Jurkat, Clone E6-1 (cell line): ENCODE measurements at regions not wholly inside any gene's neighbourhood (a gene's known extent, or its start where the extent isn't known, plus 50 kb on each side); places are given as distances from the start of the nearest gene placed in this dataset.

Experiments
- DNase-seq: peaks from one replicate; pipeline ENCODE4 v3.0.0-alpha.2; 2011; ENCODE audit warnings: low read depth, low spot score
- H3K4me3 ChIP-seq: 2 replicates; pipeline ENCODE4 v1.5.1; 2011; ENCODE audit warnings: mild to moderate bottlenecking, low read length, control low read depth, moderate library complexity

DNA sequence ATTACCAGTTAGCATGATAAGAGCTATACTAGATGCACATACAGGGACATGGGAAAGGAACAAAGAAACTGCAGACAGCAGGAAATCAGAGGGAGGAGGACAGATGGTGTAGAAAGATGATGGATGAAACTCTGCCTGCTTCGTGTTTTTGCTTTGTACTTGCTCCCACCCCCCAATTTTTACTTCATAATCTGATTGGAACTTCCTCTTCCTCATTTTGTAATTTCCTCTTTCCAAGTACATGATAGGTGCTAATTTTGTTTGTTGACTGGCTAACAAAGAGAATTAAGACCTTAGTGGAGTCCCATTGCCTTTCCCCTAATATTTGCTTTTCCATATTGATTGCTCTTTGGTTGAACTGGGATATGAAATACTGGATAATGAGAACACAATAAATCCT is 76.0 kb upstream of the PELI1 start:
- no peak for DNase-seq
- H3K4me3 ChIP-seq: no peak overlapping the region

DNA sequence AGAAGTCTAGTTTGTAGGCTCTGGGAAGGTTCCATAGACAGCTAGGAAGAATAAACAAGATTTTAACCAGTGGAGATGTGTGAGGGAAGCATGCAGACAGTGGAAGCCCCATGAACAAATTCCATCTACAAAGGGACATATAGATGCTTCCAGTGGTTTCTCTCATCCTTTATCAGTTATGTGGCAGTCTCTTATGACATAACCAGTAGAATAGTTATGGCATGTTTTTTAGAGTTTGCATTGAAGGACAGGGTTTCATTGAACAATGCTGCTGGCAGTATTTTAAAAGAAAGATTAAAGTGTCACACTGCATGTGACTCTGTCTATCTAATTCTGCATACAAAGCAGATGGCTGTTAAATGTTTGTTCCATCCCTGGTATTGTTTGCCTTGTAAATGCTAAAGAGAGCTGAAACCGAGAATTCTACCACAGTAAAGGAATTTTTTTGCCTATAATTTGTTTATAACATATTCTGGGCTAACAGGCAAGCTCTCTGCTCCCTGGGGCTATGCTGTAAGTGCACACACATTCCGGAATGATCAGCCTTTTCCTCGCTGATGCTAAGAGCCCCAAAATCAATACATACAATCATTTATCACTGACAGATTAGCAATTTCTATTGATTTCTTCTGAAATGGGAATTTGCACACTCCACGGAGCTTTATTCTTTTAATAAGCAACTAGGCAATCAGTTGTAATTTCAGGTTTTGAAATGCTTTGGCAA is 76.8 kb upstream of the PELI1 start:
- H3K4me3 ChIP-seq: no peak overlapping the region
- DNase-seq: no peak

DNA sequence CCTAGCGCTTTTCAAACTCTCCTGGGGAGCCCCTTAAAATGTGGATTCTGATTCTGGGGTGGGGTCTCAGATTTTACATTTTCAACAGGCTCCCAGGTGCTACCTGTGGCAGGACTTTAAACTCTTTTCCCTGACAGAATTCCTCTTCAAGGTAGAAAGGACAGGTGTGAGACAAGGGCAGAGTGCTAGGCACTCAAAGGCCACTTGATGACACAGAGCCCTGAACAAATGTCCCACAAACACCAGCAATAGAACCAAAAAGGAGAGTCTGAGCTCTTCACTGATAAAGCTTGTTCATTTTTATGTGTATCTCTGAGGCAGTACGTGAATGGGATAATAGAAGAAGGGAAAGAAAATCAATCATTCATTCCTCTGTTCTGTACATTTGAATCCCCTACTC is 77.7 kb upstream of the PELI1 start:
- no peak overlapping the region for H3K4me3 ChIP-seq
- no peak for DNase-seq

DNA sequence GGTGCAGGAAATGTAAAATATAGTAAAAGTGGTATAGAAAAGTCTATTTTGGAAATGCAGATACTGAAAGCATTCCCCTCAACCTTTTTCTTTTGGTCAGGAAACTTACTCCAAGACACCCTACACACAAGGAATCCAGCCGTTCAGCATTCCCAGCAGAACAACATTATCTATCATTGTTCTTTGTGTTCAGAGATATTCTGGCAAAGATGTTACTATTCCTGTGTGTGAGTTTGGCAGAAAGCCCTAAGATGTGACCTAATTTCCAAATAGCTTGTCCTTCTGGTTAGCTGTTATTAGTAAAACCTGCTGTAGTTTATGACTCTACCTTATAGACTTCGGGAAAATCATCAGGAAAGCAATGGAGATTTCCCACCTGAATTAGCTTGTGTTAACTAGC is 78.1 kb upstream of the PELI1 start:
- no peak for DNase-seq
- H3K4me3 ChIP-seq: no peak overlapping the region

DNA sequence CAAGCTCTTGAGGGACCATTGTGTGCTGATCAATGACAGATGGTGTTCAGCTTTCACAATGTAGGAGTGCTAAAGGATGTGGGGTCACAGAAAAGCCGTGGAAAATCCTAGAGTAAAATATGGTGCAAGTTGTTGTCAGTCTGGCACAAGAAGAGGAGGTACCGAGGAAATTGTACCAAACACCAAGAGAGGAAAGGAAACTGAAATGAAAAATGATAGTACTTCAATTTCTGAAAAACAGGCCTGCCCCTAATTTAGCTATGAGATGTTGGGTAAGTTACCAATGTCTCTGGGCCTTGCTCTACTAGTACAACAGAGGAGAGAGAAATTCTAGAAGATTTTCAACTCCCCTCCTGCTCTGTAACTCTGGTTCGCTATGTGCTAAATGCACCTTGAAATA is 78.8 kb upstream of the PELI1 start:
- H3K4me3 ChIP-seq: no peak overlapping the region
- DNase-seq: no peak

DNA sequence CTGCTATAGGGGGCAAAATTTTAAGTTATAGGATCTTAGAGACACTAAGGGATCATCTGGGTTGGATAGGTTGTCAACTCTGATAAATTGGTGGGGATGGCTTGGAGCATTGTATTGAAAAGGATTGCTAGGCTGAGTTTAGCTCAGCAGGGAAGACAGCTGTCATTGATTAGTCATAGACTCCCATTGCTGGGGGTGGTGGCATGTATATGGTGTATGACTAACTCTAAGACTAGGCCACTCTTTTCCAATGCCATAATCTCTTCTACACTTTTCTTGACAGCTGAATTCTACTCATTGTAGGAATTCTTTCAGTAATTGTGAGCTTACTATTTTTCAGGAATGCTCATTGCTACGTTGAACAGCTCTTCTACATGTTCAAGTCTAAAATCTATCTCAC is 81.3 kb upstream of the PELI1 start:
- H3K4me3 ChIP-seq: no peak overlapping the region
- no peak for DNase-seq

DNA sequence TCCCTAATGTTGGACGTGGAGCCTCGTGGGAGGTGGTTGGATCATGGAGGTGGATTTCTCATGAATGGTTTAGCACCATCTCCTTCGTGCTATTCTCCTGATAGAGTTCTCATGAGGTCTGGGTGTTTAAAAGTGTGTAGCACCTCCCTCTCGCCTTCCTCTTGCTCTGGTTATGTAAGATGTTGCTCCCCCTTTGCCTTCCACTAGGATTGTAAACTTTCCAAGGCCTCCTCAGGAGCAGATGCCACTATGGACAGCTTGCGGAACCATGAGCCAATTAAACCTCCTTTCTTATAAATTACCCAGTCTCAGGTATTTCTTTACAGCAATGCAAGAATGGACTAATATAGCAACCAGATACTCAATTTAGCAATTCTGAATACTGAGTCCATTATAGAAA is 82.4 kb upstream of the PELI1 start:
- no peak for DNase-seq
- no peak overlapping the region for H3K4me3 ChIP-seq

DNA sequence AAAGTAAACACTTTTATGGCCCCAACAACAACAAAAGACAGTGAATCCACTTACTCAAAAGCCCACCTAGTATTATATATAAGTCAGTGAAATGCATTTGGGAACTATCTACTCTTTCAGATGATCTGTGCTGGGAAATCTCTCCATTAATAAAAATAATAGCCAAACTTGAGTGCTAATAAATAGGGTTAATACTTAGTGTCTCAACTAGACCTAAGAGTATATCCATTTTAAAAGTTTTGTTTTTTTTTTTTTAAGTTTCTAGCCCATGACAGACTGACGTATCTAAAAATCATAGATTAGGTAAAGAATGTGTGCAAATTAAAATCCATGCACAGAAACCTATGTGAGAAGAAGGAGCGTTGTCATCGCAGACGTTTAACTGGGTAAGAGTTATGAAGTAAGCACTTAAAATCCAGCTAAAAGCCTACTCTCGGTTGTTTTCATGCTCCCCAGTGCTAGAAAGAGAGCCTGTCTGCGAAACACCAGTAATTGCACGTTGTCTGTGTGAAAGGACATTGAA is 83.4 kb upstream of the PELI1 start:
- H3K4me3 ChIP-seq: peak overlapping the region; percentile 52
- DNase-seq: no peak

DNA sequence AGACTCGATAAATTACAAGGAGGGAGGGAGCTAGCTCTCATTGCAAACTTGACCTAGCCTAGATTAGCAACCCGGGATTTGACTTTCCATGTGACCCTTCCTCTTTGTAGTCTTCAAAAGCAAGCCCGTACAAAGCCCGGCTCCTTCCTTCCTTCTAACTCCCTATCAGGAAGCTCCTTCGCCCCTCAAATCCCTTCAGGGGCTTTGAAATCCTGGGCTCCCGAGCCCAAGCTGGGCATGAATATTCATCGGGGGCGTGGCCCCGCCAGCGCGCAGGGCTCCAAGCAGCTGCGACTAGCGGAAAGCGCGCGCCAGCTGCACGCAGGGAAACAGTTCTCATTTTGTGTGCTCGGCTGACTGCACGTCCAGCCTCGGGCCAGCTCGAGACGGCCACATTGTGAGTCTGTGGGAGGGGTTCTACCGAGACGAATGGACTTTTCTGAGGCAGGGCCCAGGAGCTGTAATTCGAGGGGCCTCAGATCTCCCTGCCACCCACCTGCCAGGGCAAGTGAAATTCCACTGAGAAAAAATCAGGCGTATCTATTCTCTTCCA is 84.0 kb upstream of the PELI1 start:
- peak overlapping the region; percentile 52 for H3K4me3 ChIP-seq
- DNase-seq: peak; percentile 33

DNA sequence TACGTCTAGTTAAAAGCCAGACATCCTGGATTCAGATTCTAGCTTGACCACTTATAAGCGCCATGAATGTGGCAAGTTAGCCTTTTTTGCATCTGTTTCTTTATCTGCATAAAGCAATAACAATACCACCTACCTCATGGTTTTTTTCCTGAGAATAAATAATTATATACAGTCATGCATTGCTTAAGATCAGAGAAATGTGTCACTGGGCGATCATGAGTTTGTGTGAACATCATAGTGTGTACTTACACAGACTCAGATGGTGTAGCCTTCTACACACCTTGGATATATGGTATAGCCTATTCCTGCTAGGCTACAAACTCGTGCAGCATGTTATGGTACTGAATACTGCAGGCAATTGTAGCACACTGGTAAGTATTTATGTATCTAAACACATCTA is 84.7 kb upstream of the PELI1 start:
- no peak for DNase-seq
- H3K4me3 ChIP-seq: peak overlapping the region; percentile 52; the same call in 1 of the 2 replicates

DNA sequence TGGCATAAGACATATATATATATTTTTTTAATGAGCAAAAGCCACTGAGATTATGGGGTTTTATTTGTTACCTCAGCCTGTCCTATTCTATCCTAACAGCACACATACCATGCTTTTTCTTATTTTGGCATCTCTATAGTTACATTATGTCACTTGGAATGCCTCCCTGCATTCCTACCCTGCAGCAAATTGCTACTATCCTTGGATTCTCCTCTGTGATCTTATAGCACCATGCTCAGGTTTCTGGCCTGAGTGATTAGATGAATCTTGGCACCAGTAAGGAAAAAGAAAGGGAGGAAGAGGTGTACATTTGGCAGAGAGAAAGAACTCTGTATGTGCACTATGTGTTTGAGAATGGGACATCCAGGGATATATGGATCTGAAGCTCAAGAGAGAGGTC is 86.3 kb upstream of the PELI1 start:
- no peak overlapping the region for H3K4me3 ChIP-seq
- DNase-seq: no peak

DNA sequence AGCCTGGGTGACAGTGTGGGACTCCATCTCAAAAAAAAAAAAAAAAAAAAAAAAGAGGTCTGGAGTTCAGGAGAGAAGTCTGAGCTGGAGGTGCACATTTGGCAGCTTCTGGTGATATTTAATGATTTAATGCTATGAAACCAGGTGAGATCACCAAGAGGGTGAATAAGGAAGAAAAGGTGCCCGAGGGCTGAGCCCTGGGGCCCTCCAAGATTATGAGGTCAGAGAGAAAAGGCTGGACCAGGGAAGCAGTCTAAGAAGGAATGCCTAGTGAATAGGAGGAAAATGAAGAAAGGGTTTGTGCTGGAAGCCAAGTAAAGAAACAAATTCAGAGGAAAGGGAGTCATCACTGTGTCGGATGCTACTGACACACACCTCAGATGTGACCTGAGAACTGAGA is 88.0 kb upstream of the PELI1 start:
- H3K4me3 ChIP-seq: no peak overlapping the region
- DNase-seq: no peak

DNA sequence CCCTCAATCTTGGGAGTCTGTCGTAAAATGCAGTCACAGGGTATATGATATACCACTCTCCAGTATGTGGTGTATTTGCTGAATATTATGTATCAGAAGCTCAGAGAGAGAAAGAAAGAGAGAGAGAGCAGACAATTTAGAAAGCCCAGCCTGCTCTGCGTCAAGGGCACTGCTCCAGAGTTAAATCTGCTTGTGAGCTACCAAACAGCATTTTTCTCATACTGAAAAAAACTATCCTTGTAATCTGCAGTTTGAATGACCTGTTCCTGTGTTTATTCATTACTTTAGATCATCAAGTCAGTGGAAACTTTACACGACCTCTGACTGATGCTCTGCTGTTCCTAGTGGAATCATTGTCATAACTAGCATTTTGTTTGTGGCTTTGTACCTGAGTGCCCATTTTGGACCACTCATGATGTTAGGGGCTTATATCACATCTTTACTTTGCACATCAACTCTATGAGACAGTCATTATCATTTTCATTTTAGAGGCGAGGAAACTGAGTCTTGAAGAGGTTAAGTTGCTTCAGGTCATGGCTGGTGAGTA is 89.2 kb upstream of the PELI1 start:
- no peak for DNase-seq
- H3K4me3 ChIP-seq: no peak overlapping the region

DNA sequence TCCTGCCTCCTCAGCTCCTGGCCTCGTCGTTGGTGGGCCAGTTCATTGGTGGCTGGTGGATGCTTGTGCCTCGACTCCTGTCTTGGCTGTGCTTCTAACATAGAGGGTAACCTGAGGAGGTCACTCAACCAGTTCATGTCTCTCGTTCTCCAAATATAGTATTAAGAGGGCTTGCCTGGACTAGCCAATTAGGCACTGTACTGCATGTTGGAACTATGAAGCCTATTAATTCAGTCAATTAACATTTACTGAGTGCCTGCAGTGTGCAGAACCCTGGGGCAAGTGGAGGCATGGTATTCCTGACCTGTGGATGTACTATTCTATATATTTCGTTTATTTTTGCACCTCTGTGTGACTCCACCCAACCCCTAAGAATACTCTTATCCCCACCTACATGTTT is 89.9 kb upstream of the PELI1 start:
- H3K4me3 ChIP-seq: no peak overlapping the region
- no peak for DNase-seq

DNA sequence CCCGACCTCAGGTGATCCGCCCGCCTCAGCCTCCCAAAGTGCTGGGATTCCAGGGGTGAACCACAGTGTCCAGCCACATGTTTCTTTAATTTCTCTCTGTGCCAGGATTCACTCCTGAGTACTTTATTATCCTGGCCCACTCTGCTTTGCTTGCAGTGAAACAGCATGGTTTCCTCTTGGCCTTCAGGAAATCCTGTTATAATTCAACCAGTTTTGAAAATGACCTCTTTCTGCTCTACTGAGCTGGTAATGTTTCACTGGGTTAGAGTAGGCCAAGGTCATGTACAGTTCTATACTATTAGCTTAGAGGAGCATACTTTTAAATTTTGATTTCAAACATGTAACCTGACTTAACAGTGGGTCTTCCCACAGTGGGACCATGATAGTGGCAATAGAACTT is 90.6 kb upstream of the PELI1 start:
- DNase-seq: no peak
- no peak overlapping the region for H3K4me3 ChIP-seq

DNA sequence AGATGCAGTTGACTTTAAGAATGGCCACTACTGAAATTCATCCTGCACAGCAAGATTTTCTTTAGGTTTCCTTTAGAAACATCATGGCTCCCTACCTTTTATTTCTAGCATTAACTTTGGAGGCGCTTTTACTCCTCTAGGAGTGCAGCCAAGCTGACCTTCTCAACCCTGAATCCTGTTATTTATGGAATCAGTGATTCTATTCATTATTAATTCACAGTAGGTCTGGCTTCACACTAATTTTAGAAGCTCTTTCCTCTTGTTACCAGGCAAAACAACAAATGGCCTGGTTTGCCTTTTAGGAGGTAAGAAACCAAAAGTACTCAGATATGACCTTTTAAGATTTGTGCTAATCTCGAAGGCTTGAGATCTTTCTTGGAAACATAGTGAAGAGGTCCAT is 93.0 kb upstream of the PELI1 start:
- no peak overlapping the region for H3K4me3 ChIP-seq
- DNase-seq: no peak

DNA sequence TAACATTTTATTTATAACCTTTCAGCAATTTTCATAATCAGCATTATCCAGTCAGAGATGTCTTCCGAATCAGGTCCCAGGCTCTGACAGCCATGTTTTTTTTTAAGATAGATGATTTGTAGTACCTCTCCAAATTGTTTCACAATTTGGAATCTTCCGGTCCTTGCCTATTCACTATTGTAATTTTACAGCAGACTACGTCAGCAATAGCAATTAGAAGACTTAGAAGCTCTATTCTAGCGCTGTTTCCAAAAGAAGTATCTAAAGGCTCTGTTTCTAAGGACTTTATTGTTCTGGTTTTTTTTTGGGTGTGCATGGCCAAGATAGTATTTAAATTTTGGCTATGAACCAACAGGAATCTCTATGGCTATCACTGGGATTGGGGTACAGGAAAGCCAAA is 94.6 kb upstream of the PELI1 start:
- H3K4me3 ChIP-seq: no peak overlapping the region
- DNase-seq: no peak

DNA sequence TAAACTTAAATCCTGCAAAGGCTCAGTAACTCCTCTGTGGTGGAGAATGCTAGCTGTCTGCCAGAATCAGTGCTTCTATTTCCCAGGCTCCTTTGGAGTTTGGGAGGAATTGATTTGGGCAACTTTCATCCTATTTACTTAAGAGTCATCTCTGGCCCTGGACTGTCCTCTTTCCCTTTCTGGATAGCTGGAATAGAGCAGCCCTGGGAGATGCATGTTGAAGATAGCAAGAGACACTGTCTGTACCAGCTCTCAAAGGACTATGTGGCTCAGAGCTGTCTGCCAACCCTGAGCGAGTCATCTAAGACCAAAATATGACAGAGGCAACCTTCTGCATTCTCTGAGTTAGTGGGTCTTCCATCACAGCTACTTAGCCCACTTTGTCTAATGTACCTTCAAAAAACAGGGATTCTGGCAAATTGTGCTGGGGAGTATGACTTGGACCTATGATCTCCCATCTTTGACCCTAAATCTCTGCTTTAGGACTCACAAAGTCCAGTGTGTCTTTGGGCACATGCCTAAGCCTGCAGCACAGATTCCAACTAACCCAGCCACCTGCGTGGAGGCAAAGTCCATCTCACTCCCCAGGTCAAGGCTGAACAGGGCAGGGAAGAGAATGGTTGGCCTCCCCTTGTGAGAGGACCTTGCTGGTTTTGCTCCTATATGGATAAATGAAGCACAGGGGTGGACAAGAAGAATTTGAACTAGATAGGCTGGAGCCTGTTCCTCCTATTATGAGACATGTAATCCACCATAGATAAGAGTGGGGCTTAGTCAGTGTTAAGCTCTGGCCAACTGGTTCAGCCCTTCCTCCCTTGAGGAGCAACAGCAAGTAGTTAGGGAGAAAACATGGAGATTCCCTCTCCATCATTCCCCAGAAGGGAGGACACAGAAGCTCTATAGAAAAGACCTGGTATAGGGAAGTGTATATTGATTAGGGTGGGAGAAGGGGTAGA is 99.1 kb upstream of the PELI1 start:
- H3K4me3 ChIP-seq: no peak overlapping the region
- no peak for DNase-seq

DNA sequence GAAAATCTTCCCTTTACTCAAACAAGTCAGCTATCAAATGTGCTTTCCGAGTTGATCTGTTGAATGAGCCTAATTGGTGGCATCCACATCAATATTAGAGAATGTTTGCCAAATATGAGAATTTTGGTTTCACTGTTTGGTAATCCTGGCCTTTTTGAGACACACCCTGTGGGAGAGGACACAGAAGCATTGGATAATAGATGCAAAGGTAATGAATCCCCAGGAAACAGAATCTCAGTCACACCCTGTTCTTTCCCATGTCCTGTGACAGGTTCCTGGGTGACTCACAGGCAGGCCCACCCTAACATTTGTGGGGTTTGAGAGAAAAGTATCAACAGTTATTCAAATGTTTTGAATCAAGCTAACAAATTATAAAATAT is 99.8 kb upstream of the PELI1 start:
- DNase-seq: no peak
- no peak overlapping the region for H3K4me3 ChIP-seq

DNA sequence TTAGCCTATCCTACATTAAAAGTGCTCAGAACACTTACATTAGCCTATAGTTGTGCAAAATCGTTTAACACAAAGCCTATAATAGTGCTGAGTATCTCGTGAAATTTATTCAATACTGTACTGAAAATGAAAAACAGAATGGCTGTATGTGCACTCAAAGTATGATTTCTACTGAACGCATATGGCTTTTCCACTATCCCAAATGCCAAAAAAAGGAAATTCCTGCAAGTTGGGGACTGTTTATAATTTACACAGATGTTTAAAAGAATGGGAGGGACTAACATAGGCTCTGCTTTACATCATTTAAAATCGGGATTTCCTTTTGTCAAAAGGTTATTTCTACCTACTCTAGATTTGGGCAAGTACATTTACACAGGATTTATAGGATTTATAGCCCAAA is 101.4 kb upstream of the PELI1 start:
- DNase-seq: no peak
- H3K4me3 ChIP-seq: no peak overlapping the region
